WTC11 (cell line): ENCODE measurements at regions not wholly inside any gene's neighbourhood (a gene's known extent, or its start where the extent isn't known, plus 50 kb on each side); places are given as distances from the start of the nearest gene placed in this dataset.

Experiments used
- ATAC-seq: fragments of 200-7000 bp; cut with Tn5 transposase; 2 replicates; pipeline ENCODE4 v1.10.0; 2021; ENCODE audit warnings: mild to moderate bottlenecking, moderate library complexity
- CTCF ChIA-PET: fragments of 300-600 bp; sonication (Branson Sonifier 250); formaldehyde crosslinking; loops from one replicate; lab custom pipeline; 2021; ENCODE audit warnings: antibody characterized with exemption; lab: Charles Lee
- POLR2A ChIA-PET: fragments of 350-600 bp; sonication (Branson Sonifier 250); formaldehyde crosslinking; loops from one replicate; lab custom pipeline; 2021; ENCODE audit warnings: antibody characterized with exemption; lab: Charles Lee
- DNase-seq: peaks from one replicate; pipeline ENCODE4 v3.0.0; 2021; ENCODE audit warnings: low spot score
- H3K27ac Mint-ChIP-seq: 2 replicates; pipeline ENCODE4 v1.8.0; 2021; ENCODE audit warnings: mixed read lengths
- H3K27me3 Mint-ChIP-seq: 2 replicates; pipeline ENCODE4 v1.8.0; 2021; ENCODE audit warnings: low read depth, mild to moderate bottlenecking, moderate library complexity, mixed read lengths
- H3K36me3 Mint-ChIP-seq: 2 replicates; pipeline ENCODE4 v1.8.0; 2021; ENCODE audit warnings: mixed read lengths
- H3K4me1 Mint-ChIP-seq: 2 replicates; pipeline ENCODE4 v1.8.0; 2022; ENCODE audit warnings: mixed read lengths
- H3K4me3 Mint-ChIP-seq: 2 replicates; pipeline ENCODE4 v1.8.0; 2021; ENCODE audit warnings: mild to moderate bottlenecking, moderate library complexity, mixed read lengths
- H3K9me3 Mint-ChIP-seq: 2 replicates; pipeline ENCODE4 v1.8.0; 2021; ENCODE audit warnings: mixed read lengths
- ATF6 ChIP-seq: sonication (generic); formaldehyde crosslinking; IDR thresholded peaks from 2 replicates; pipeline ENCODE4 v1.8.1; 2023; ENCODE audit warnings: mild to moderate bottlenecking, missing genetic modification reagents
- CREM ChIP-seq: sonication (generic); formaldehyde crosslinking; IDR thresholded peaks from 2 replicates; pipeline ENCODE4 v1.8.1; 2022; ENCODE audit warnings: mild to moderate bottlenecking, missing genetic modification reagents, moderate library complexity
- E2F4 ChIP-seq: sonication (generic); formaldehyde crosslinking; IDR thresholded peaks from 2 replicates; pipeline ENCODE4 v1.8.1; 2022; ENCODE audit warnings: low read depth, mild to moderate bottlenecking, moderate library complexity, missing genetic modification reagents, borderline replicate concordance
- ELF4 ChIP-seq: sonication (generic); formaldehyde crosslinking; IDR thresholded peaks from 2 replicates; pipeline ENCODE4 v1.8.1; 2022; ENCODE audit warnings: low read depth, mild to moderate bottlenecking, moderate library complexity, missing genetic modification reagents
- ETV6 ChIP-seq: sonication (generic); formaldehyde crosslinking; IDR thresholded peaks from 2 replicates; pipeline ENCODE4 v1.8.1; 2022; ENCODE audit warnings: mild to moderate bottlenecking, missing genetic modification reagents
- FOXK1 ChIP-seq: sonication (generic); formaldehyde crosslinking; IDR thresholded peaks from 2 replicates; pipeline ENCODE4 v1.8.0; 2022; ENCODE audit warnings: mild to moderate bottlenecking, moderate library complexity, missing genetic modification reagents
- MYBL2 ChIP-seq: sonication (generic); formaldehyde crosslinking; IDR thresholded peaks from 2 replicates; pipeline ENCODE4 v1.8.1; 2023; ENCODE audit warnings: mild to moderate bottlenecking, moderate library complexity, missing genetic modification reagents
- NFE2L1 ChIP-seq: sonication (generic); formaldehyde crosslinking; IDR thresholded peaks from 2 replicates; pipeline ENCODE4 v1.8.1; 2023; ENCODE audit warnings: missing genetic modification reagents
- SP1 ChIP-seq: sonication (generic); formaldehyde crosslinking; conservative IDR thresholded peaks from 2 replicates; pipeline ENCODE4 v1.8.1; 2022; ENCODE audit warnings: missing genetic modification reagents
- USF2 ChIP-seq: sonication (generic); formaldehyde crosslinking; IDR thresholded peaks from 2 replicates; pipeline ENCODE4 v1.8.1; 2023; ENCODE audit warnings: mild to moderate bottlenecking, missing genetic modification reagents, moderate library complexity
- ZBTB43 ChIP-seq: sonication (generic); formaldehyde crosslinking; IDR thresholded peaks from 2 replicates; pipeline ENCODE4 v1.8.1; 2023; ENCODE audit warnings: mild to moderate bottlenecking, missing genetic modification reagents
- ZMAT4 ChIP-seq: fragments of 250-450 bp; sonication (Bioruptor Pico); IDR thresholded peaks from 2 replicates; pipeline ENCODE4 v1.9.0; 2021; ENCODE audit warnings: mild to moderate bottlenecking
- ZNF423 ChIP-seq: fragments of 250-450 bp; sonication (Bioruptor Pico); IDR thresholded peaks from 2 replicates; pipeline ENCODE4 v2.1.2; 2022; ENCODE audit warnings: mild to moderate bottlenecking, moderate library complexity
- TF ChIP-seq, protein P1 (sequence below): fragments of 250-450 bp; sonication (Bioruptor Pico); IDR thresholded peaks from 2 replicates; pipeline ENCODE4 v1.8.0; 2021; ENCODE audit warnings: mild to moderate bottlenecking
- TF ChIP-seq, protein P2 (sequence below): fragments of 250-450 bp; sonication (Bioruptor Pico); IDR thresholded peaks from 2 replicates; pipeline ENCODE4 v1.9.0; 2021; ENCODE audit warnings: moderate library complexity, mild to moderate bottlenecking, inconsistent platforms, borderline replicate concordance
- TF ChIP-seq, protein P3 (sequence below): sonication (generic); formaldehyde crosslinking; IDR thresholded peaks from 2 replicates; pipeline ENCODE4 v1.8.1; 2022; ENCODE audit warnings: mild to moderate bottlenecking, moderate library complexity, missing genetic modification reagents
- TF ChIP-seq, protein P4 (sequence below): sonication (generic); formaldehyde crosslinking; IDR thresholded peaks from 2 replicates; pipeline ENCODE4 v1.8.0; 2023; ENCODE audit warnings: missing genetic modification reagents
- TF ChIP-seq, protein P5 (sequence below): fragments of 250-450 bp; sonication (Bioruptor Pico); IDR thresholded peaks from 2 replicates; pipeline ENCODE4 v1.9.0; 2021; ENCODE audit warnings: mild to moderate bottlenecking
- TF ChIP-seq, protein P6 (sequence below): fragments of 250-450 bp; sonication (Bioruptor Pico); IDR thresholded peaks from 2 replicates; pipeline ENCODE4 v2.1.2; 2022; ENCODE audit warnings: mild to moderate bottlenecking, moderate library complexity

DNA sequence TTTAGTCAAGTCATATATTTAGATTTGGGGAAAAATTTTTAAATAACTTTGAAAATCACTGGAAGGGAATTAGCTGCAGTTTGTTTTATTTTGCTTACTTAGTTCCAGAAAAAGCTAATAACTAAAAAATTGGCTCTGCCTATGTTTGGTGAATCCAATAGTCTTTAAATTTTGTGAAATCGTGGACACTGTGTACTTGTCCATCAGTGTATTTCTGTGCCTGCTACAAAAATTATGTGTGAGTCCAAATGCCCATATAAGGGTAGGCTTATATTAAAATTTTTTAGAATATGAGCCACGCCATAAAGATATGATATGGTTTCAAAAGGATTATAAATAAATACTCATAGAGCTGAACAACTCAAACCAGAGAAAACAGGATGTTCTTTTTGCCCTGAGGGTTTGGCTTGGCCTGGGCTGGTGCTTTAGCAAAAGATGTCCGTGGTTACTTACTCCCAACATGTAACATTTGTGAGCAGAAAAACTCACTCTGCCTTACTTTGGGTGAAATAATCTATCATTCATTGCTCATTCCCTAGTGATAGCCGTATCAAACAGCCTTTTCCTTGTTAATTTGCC is 133.2 kb upstream of the PRLR start:
- Mint-ChIP-seq H3K36me3 (no peaks in the 10 kb centered on the region), H3K27ac (no peak overlapping the region), H3K9me3 (no peaks in the 10 kb centered on the region), H3K4me3 (no peak overlapping the region), H3K27me3 (no peaks in the 10 kb centered on the region), H3K4me1 (0 out of 2 replicates have a peak, but pooled peaks cover 5% of the 10 kb centered on the region)
- CTCF ChIA-PET: no interaction called here
- TF ChIP-seq SP1 (no peak), CREM (CRISPR knock-in tag) (no peak), ELF4 (CRISPR knock-in tag) (no peak), ZNF423 (CRISPR knock-in tag) (no peak)
- TF ChIP-seq, protein P1, sequence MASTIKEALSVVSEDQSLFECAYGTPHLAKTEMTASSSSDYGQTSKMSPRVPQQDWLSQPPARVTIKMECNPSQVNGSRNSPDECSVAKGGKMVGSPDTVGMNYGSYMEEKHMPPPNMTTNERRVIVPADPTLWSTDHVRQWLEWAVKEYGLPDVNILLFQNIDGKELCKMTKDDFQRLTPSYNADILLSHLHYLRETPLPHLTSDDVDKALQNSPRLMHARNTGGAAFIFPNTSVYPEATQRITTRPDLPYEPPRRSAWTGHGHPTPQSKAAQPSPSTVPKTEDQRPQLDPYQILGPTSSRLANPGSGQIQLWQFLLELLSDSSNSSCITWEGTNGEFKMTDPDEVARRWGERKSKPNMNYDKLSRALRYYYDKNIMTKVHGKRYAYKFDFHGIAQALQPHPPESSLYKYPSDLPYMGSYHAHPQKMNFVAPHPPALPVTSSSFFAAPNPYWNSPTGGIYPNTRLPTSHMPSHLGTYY (CRISPR knock-in tag): no peak
- POLR2A ChIA-PET: no interaction called here
- no peak for ATAC-seq
- DNase-seq: no peak

- Mint-ChIP-seq H3K27me3 (no peaks in the 10 kb centered on the region), H3K36me3 (no peaks in the 10 kb centered on the region), H3K4me3 (no peak overlapping the region), H3K9me3 (no peaks in the 10 kb centered on the region), H3K4me1 (0 out of 2 replicates have a peak, but pooled peaks cover 5% of the 10 kb centered on the region), H3K27ac (no peak overlapping the region)
- DNase-seq: no peak
- ChIA-PET POLR2A (no interaction called here), CTCF (no interaction called here)
- TF ChIP-seq NFE2L1 (no peak), E2F4 (CRISPR knock-in tag) (no peak), ATF6 (CRISPR knock-in tag) (no peak), ETV6 (CRISPR knock-in tag) (no peak), USF2 (CRISPR knock-in tag) (no peak), FOXK1 (no peak), ZBTB43 (no peak), ZMAT4 (CRISPR knock-in tag) (no peak), MYBL2 (CRISPR knock-in tag) (no peak)
- TF ChIP-seq, protein P2, sequence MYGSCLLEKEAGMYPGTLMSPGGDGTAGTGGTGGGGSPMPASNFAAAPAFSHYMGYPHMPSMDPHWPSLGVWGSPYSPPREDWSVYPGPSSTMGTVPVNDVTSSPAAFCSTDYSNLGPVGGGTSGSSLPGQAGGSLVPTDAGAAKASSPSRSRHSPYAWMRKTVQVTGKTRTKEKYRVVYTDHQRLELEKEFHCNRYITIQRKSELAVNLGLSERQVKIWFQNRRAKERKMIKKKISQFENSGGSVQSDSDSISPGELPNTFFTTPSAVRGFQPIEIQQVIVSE (CRISPR knock-in tag): no peak
- TF ChIP-seq, protein P3, sequence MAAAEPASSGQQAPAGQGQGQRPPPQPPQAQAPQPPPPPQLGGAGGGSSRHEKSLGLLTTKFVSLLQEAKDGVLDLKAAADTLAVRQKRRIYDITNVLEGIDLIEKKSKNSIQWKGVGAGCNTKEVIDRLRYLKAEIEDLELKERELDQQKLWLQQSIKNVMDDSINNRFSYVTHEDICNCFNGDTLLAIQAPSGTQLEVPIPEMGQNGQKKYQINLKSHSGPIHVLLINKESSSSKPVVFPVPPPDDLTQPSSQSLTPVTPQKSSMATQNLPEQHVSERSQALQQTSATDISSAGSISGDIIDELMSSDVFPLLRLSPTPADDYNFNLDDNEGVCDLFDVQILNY (CRISPR knock-in tag): no peak
- TF ChIP-seq, protein P4, sequence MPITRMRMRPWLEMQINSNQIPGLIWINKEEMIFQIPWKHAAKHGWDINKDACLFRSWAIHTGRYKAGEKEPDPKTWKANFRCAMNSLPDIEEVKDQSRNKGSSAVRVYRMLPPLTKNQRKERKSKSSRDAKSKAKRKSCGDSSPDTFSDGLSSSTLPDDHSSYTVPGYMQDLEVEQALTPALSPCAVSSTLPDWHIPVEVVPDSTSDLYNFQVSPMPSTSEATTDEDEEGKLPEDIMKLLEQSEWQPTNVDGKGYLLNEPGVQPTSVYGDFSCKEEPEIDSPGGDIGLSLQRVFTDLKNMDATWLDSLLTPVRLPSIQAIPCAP (CRISPR knock-in tag): no peak
- TF ChIP-seq, protein P5, sequence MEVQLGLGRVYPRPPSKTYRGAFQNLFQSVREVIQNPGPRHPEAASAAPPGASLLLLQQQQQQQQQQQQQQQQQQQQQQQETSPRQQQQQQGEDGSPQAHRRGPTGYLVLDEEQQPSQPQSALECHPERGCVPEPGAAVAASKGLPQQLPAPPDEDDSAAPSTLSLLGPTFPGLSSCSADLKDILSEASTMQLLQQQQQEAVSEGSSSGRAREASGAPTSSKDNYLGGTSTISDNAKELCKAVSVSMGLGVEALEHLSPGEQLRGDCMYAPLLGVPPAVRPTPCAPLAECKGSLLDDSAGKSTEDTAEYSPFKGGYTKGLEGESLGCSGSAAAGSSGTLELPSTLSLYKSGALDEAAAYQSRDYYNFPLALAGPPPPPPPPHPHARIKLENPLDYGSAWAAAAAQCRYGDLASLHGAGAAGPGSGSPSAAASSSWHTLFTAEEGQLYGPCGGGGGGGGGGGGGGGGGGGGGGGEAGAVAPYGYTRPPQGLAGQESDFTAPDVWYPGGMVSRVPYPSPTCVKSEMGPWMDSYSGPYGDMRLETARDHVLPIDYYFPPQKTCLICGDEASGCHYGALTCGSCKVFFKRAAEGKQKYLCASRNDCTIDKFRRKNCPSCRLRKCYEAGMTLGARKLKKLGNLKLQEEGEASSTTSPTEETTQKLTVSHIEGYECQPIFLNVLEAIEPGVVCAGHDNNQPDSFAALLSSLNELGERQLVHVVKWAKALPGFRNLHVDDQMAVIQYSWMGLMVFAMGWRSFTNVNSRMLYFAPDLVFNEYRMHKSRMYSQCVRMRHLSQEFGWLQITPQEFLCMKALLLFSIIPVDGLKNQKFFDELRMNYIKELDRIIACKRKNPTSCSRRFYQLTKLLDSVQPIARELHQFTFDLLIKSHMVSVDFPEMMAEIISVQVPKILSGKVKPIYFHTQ (CRISPR knock-in tag): no peak
- TF ChIP-seq, protein P6, sequence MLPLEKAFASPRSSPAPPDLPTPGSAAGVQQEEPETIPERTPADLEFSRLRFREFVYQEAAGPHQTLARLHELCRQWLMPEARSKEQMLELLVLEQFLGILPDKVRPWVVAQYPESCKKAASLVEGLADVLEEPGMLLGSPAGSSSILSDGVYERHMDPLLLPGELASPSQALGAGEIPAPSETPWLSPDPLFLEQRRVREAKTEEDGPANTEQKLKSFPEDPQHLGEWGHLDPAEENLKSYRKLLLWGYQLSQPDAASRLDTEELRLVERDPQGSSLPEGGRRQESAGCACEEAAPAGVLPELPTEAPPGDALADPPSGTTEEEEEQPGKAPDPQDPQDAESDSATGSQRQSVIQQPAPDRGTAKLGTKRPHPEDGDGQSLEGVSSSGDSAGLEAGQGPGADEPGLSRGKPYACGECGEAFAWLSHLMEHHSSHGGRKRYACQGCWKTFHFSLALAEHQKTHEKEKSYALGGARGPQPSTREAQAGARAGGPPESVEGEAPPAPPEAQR (CRISPR knock-in tag): no peak
- no peak for ATAC-seq
Observed at GRCh38 chr5:35362772-35363171, 132.5 kb upstream of the PRLR start.
